Hepatocyte (in vitro differentiated cells): ENCODE measurements at regions not wholly inside any gene's neighbourhood (a gene's known extent, or its start where the extent isn't known, plus 50 kb on each side); places are given as distances from the start of the nearest gene placed in this dataset.

Experiments
- CTCF ChIP-seq: fragments of 200-600 bp; sonication (generic); IDR thresholded peaks from 2 replicates; pipeline ENCODE4 v1.5.1; 2016; ENCODE audit warnings: antibody characterized with exemption, mild to moderate bottlenecking; ENCODE audit not compliant: poor library complexity
- EZH2 ChIP-seq: fragments of 200-600 bp; sonication (generic); IDR thresholded peaks from 2 replicates; pipeline ENCODE4 v1.6.1; 2016; ENCODE audit warnings: antibody characterized with exemption, mild to moderate bottlenecking, borderline replicate concordance
- EZH2phosphoT487 ChIP-seq: fragments of 200-600 bp; sonication (generic); IDR thresholded peaks from one replicate; pipeline ENCODE4 v1.6.1; 2018; ENCODE audit warnings: antibody characterized with exemption, mild to moderate bottlenecking, low read depth, moderate library complexity; ENCODE audit not compliant: unreplicated experiment, severe bottlenecking

DNA sequence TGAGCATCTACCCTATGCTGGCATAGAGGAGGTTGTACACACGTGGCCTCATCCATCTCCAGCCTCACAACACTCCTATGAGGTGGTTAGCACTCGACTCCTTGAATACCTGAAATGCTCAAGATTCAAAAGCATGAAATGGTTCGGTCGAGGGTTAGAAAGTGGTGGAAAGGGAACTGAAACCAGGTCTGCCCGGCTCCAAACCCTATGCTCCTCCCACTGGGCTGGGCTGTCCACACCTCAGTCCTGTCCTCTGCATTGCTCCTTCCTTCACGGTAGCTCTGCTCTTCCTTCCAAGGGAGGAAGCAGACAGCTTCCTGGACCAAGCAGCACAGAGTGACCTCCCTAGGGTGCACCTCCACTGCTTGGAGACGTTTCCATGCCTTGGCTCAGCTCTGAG is 565.2 kb upstream of the ID2 start:
- no peak for TF ChIP-seq EZH2phosphoT487
- no peak for TF ChIP-seq CTCF
- no peak for TF ChIP-seq EZH2
